Activated naive CD8-positive, alpha-beta T cell treated with anti-CD3 and anti-CD28 coated beads, Interleukin-2, amount 10 ng/mL, durations not matched to agents 7 days and 5 days (primary cell): ENCODE measurements at regions not wholly inside any gene's neighbourhood (a gene's known extent, or its start where the extent isn't known, plus 50 kb on each side); places are given as distances from the start of the nearest gene placed in this dataset.

Experiments used
- ATAC-seq: fragments of 150-1000 bp; cut with Tn5 transposase; one replicate; pipeline ENCODE4 v1.10.0; 2021; ENCODE audit warnings: low read depth, moderate library complexity
- POLR2A ChIA-PET: fragments of 350-600 bp; sonication (Branson Sonifier 250); formaldehyde crosslinking; loops from one replicate; lab custom pipeline; 2021; ENCODE audit warnings: antibody characterized with exemption; lab: Charles Lee
- DNase-seq: peaks from one replicate; pipeline ENCODE4 v3.0.0; 2021
- H3K27ac Mint-ChIP-seq: one replicate; pipeline ENCODE4 v1.8.0; 2022; ENCODE audit warnings: mild to moderate bottlenecking, mixed read lengths
- H3K27me3 Mint-ChIP-seq: one replicate; pipeline ENCODE4 v1.8.0; 2022; ENCODE audit warnings: mild to moderate bottlenecking, moderate library complexity, mixed read lengths
- H3K36me3 Mint-ChIP-seq: one replicate; pipeline ENCODE4 v1.8.0; 2021; ENCODE audit warnings: mild to moderate bottlenecking, mixed read lengths
- H3K4me1 Mint-ChIP-seq: one replicate; pipeline ENCODE4 v1.8.0; 2021; ENCODE audit warnings: mixed read lengths
- H3K4me3 Mint-ChIP-seq: one replicate; pipeline ENCODE4 v1.8.0; 2022; ENCODE audit warnings: mild to moderate bottlenecking, moderate library complexity, mixed read lengths
- H3K9me3 Mint-ChIP-seq: one replicate; pipeline ENCODE4 v1.8.0; 2021; ENCODE audit warnings: mixed read lengths

- H3K9me3 Mint-ChIP-seq = peaks cover 3% of the 10 kb centered on the region
- POLR2A ChIA-PET = no interaction called here
- no peaks in the 10 kb centered on the region for H3K27me3 Mint-ChIP-seq
- H3K27ac Mint-ChIP-seq = no peak overlapping the region
- H3K4me1 Mint-ChIP-seq = no peaks in the 10 kb centered on the region
- ATAC-seq (no peak), DNase-seq (no peak)
- no peak overlapping the region for H3K4me3 Mint-ChIP-seq
- H3K36me3 Mint-ChIP-seq = no peaks in the 10 kb centered on the region
These were observed 410.0 kb downstream of the TGFB2 start for GRCh38 chr1:218755128-218755527.

GRCh38 chr1:218759795-218760194, 413.9 kb upstream of the LYPLAL1 start:
- no peak for ATAC-seq
- Mint-ChIP-seq H3K27me3 (no peaks in the 10 kb centered on the region), H3K4me3 (no peak overlapping the region), H3K9me3 (peaks cover 1% of the 10 kb centered on the region), H3K27ac (no peak overlapping the region), H3K4me1 (no peaks in the 10 kb centered on the region), H3K36me3 (no peaks in the 10 kb centered on the region)
- DNase-seq = no peak
- POLR2A ChIA-PET = no interaction called here

GRCh38 chr1:218760601-218761570, 412.8 kb upstream of the LYPLAL1 start:
- Mint-ChIP-seq H3K9me3 (no peaks in the 10 kb centered on the region), H3K36me3 (no peaks in the 10 kb centered on the region), H3K4me1 (no peaks in the 10 kb centered on the region), H3K4me3 (no peak overlapping the region), H3K27me3 (no peaks in the 10 kb centered on the region), H3K27ac (no peak overlapping the region)
- ATAC-seq (no peak), DNase-seq (no peak)
- POLR2A ChIA-PET = no interaction called here

- Mint-ChIP-seq H3K4me1 (no peaks in the 10 kb centered on the region), H3K27me3 (no peaks in the 10 kb centered on the region), H3K27ac (no peak overlapping the region), H3K9me3 (no peaks in the 10 kb centered on the region), H3K4me3 (no peak overlapping the region), H3K36me3 (no peaks in the 10 kb centered on the region)
- ATAC-seq (no peak), DNase-seq (no peak)
- POLR2A ChIA-PET = no interaction called here
These were observed 410.1 kb upstream of the LYPLAL1 start for GRCh38 chr1:218763538-218763937.

- Mint-ChIP-seq H3K27me3 (no peaks in the 10 kb centered on the region), H3K36me3 (no peaks in the 10 kb centered on the region), H3K27ac (no peak overlapping the region), H3K4me3 (no peak overlapping the region), H3K9me3 (no peaks in the 10 kb centered on the region), H3K4me1 (no peaks in the 10 kb centered on the region)
- no peak for ATAC-seq
- no peak for DNase-seq
- POLR2A ChIA-PET = no interaction called here
These were observed 407.9 kb upstream of the LYPLAL1 start for GRCh38 chr1:218765753-218766152.

- no peak overlapping the region for H3K27ac Mint-ChIP-seq
- DNase-seq (no peak), ATAC-seq (no peak)
- H3K9me3 Mint-ChIP-seq = no peaks in the 10 kb centered on the region
- H3K27me3 Mint-ChIP-seq = no peaks in the 10 kb centered on the region
- H3K4me3 Mint-ChIP-seq = no peak overlapping the region
- no peaks in the 10 kb centered on the region for H3K36me3 Mint-ChIP-seq
- POLR2A ChIA-PET = no interaction called here
- H3K4me1 Mint-ChIP-seq = no peaks in the 10 kb centered on the region
These were observed 401.7 kb upstream of the LYPLAL1 start for GRCh38 chr1:218771931-218772330.

- Mint-ChIP-seq H3K4me3 (no peak overlapping the region), H3K36me3 (no peaks in the 10 kb centered on the region), H3K9me3 (no peaks in the 10 kb centered on the region), H3K4me1 (no peaks in the 10 kb centered on the region), H3K27me3 (no peaks in the 10 kb centered on the region), H3K27ac (no peak overlapping the region)
- no peak for ATAC-seq
- DNase-seq = no peak
- POLR2A ChIA-PET = no interaction called here
These were observed 401.1 kb upstream of the LYPLAL1 start for GRCh38 chr1:218772575-218772974.

GRCh38 chr1:218775501-218776021, 398.1 kb upstream of the LYPLAL1 start:
- POLR2A ChIA-PET = no interaction called here
- H3K9me3 Mint-ChIP-seq = no peaks in the 10 kb centered on the region
- ATAC-seq = no peak

GRCh38 chr1:218778257-218779126, 395.2 kb upstream of the LYPLAL1 start:
- no peaks in the 10 kb centered on the region for H3K4me1 Mint-ChIP-seq
- no peaks in the 10 kb centered on the region for H3K27me3 Mint-ChIP-seq
- no peak overlapping the region for H3K4me3 Mint-ChIP-seq
- H3K9me3 Mint-ChIP-seq = no peaks in the 10 kb centered on the region
- ATAC-seq (no peak), DNase-seq (no peak)
- no peak overlapping the region for H3K27ac Mint-ChIP-seq
- POLR2A ChIA-PET = no interaction called here
- H3K36me3 Mint-ChIP-seq = no peaks in the 10 kb centered on the region

More at GRCh38 chr1:218775501-218776021, 398.1 kb upstream of the LYPLAL1 start:
- no peaks in the 10 kb centered on the region for H3K27me3 Mint-ChIP-seq
- H3K36me3 Mint-ChIP-seq = no peaks in the 10 kb centered on the region
- DNase-seq = no peak
- H3K4me1 Mint-ChIP-seq = no peaks in the 10 kb centered on the region
- H3K4me3 Mint-ChIP-seq = no peak overlapping the region
- no peak overlapping the region for H3K27ac Mint-ChIP-seq

- no peak for DNase-seq
- ATAC-seq = no peak
- Mint-ChIP-seq H3K4me3 (no peak overlapping the region), H3K36me3 (no peaks in the 10 kb centered on the region), H3K27me3 (no peaks in the 10 kb centered on the region), H3K4me1 (no peaks in the 10 kb centered on the region), H3K9me3 (no peaks in the 10 kb centered on the region), H3K27ac (no peak overlapping the region)
- POLR2A ChIA-PET = no interaction called here
These were observed 394.2 kb upstream of the LYPLAL1 start for GRCh38 chr1:218779341-218780100.

GRCh38 chr1:218783131-218783530, 390.5 kb upstream of the LYPLAL1 start:
- Mint-ChIP-seq H3K4me3 (no peak overlapping the region), H3K27ac (no peak overlapping the region), H3K9me3 (no peaks in the 10 kb centered on the region), H3K27me3 (no peaks in the 10 kb centered on the region), H3K4me1 (no peaks in the 10 kb centered on the region), H3K36me3 (no peaks in the 10 kb centered on the region)
- no peak for ATAC-seq
- DNase-seq = no peak
- POLR2A ChIA-PET = no interaction called here

GRCh38 chr1:218783916-218784315, 389.8 kb upstream of the LYPLAL1 start:
- H3K27ac Mint-ChIP-seq = no peak overlapping the region
- H3K9me3 Mint-ChIP-seq = no peaks in the 10 kb centered on the region
- no peaks in the 10 kb centered on the region for H3K36me3 Mint-ChIP-seq
- H3K27me3 Mint-ChIP-seq = no peaks in the 10 kb centered on the region
- POLR2A ChIA-PET = no interaction called here
- no peak overlapping the region for H3K4me3 Mint-ChIP-seq
- ATAC-seq = no peak
- DNase-seq = no peak
- no peaks in the 10 kb centered on the region for H3K4me1 Mint-ChIP-seq

- no peaks in the 10 kb centered on the region for H3K27me3 Mint-ChIP-seq
- H3K27ac Mint-ChIP-seq = no peak overlapping the region
- DNase-seq (no peak), ATAC-seq (no peak)
- H3K36me3 Mint-ChIP-seq = no peaks in the 10 kb centered on the region
- no peak overlapping the region for H3K4me3 Mint-ChIP-seq
- POLR2A ChIA-PET = no interaction called here
- no peaks in the 10 kb centered on the region for H3K4me1 Mint-ChIP-seq
- H3K9me3 Mint-ChIP-seq = no peaks in the 10 kb centered on the region
These were observed 387.8 kb upstream of the LYPLAL1 start for GRCh38 chr1:218785928-218786327.
